NCI-H526 (cell line): ENCODE measurements at regions not wholly inside any gene's neighbourhood (a gene's known extent, or its start where the extent isn't known, plus 50 kb on each side); places are given as distances from the start of the nearest gene placed in this dataset.

ENCODE experiments used
- DNase-seq, 2 experiments: peaks; one replicate each; lab custom pipeline; 2025; lab: John Stamatoyannopoulos, UW

GRCh38 chr10:113415246-113415645, 137.6 kb upstream of the HABP2 start:
- DNase-seq: no peak

- DNase-seq: no peak
These were observed 132.7 kb upstream of the HABP2 start for GRCh38 chr10:113420057-113420732.

GRCh38 chr10:113420733-113421675, 131.8 kb upstream of the HABP2 start:
- DNase-seq: no peak

- DNase-seq: no peak
These were observed 130.5 kb upstream of the HABP2 start for GRCh38 chr10:113422371-113422770.

GRCh38 chr10:113423981-113424721, 128.7 kb upstream of the HABP2 start:
- DNase-seq: no peak

- DNase-seq: no peak
These were observed 127.8 kb upstream of the HABP2 start for GRCh38 chr10:113425008-113425407.

GRCh38 chr10:113425541-113425951, 127.3 kb upstream of the HABP2 start:
- DNase-seq: no peak

GRCh38 chr10:113426181-113426877, 126.5 kb upstream of the HABP2 start:
- no peak for DNase-seq

- DNase-seq: no peak
These were observed 125.6 kb upstream of the HABP2 start for GRCh38 chr10:113427236-113427735.

- no peak for DNase-seq
These were observed 124.9 kb upstream of the HABP2 start for GRCh38 chr10:113427811-113428558.

- no peak for DNase-seq
These were observed 122.0 kb upstream of the HABP2 start for GRCh38 chr10:113430634-113431397.

- no peak for DNase-seq
These were observed 121.3 kb upstream of the HABP2 start for GRCh38 chr10:113431398-113432160.

GRCh38 chr10:113433711-113434110, 119.1 kb upstream of the HABP2 start:
- no peak for DNase-seq

GRCh38 chr10:113434315-113434714, 118.5 kb upstream of the HABP2 start:
- no peak for DNase-seq

- no peak for DNase-seq
These were observed 117.9 kb upstream of the HABP2 start for GRCh38 chr10:113434950-113435349.

- DNase-seq: no peak
These were observed 117.0 kb upstream of the HABP2 start for GRCh38 chr10:113435881-113436280.

- DNase-seq: no peak
These were observed 116.0 kb upstream of the HABP2 start for GRCh38 chr10:113436851-113437250.

- no peak for DNase-seq
These were observed 114.2 kb upstream of the HABP2 start for GRCh38 chr10:113438652-113439051.

- no peak for DNase-seq
These were observed 111.6 kb upstream of the HABP2 start for GRCh38 chr10:113441220-113441619.
